ENCODE measurements at regions not wholly inside any gene's neighbourhood (a gene's known extent, or its start where the extent isn't known, plus 50 kb on each side); places are given as distances from the start of the nearest gene placed in this dataset.

DNA sequence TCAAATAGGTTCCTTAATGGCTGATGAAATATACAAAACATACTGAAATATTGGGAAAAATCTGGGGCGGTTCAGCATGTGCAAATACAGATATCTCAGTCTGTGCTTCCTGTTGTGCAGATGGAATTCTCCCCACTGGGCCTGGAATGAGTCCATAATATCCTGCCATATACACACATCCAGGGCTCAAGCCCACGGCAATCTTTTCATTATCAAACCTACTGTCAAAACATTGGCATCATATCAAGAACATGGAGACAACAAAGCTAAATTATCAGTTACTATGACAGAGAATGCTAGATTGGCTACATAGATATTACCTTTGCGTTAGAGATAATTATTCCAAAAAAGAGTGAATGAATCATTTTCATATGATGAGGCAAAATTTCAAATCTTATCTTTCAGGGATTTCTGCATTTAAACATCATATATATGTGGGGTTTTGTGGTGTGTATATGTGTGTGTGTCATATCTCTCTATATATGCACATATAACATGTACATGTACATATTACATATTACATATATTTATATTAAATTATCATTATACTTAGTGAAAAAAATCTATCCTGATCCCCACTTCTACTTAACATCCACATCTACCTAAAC is 713.3 kb downstream of the GBE1 start:
- 14 to 18% methylated on average over 3 of the region's 3 CpGs for WGBS, 2 experiments (ENCODE audit: low coverage in 1 of 2, low lambda C conversion rate in 2 of 2, missing lambda C conversion rate in 2 of 2)
- Histone ChIP-seq H3K4me2 (ENCODE audit: unreplicated experiment) (no peak overlapping the region), H3K79me2 (ENCODE audit: insufficient read depth) (no peaks in the 10 kb centered on the region), H3K4me1 (ENCODE audit: insufficient read depth) (no peaks in the 10 kb centered on the region), H3F3A (ENCODE audit: insufficient read depth) (no peaks in the 10 kb centered on the region), H3K36me3 (ENCODE audit: low read depth) (no peaks in the 10 kb centered on the region), H3K27me3 (replicated peaks; ENCODE audit: insufficient read depth) (no peaks in the 10 kb centered on the region), H2AFZ (no peak overlapping the region), H4K20me1 (ENCODE audit: insufficient read depth) (no peaks in the 10 kb centered on the region), H3K9me3 (ENCODE audit: low read depth) (no peaks in the 10 kb centered on the region), H3K27ac (no peak overlapping the region), H3K4me3 (no peak overlapping the region), H3K9ac (no peak overlapping the region), H3K9me2 (ENCODE audit: insufficient read depth) (no peaks in the 10 kb centered on the region)
- no peak for DNase-seq
- TF ChIP-seq EZH2 (IDR thresholded peaks at IDR 0.05; ENCODE audit: insufficient read depth, poor library complexity, severe bottlenecking): no peak
- no peak for TF ChIP-seq EZH2phosphoT487 (IDR thresholded peaks at IDR 0.05; ENCODE audit: insufficient read depth, low read depth)
- in situ Hi-C loops (cut with MboI): no loop called here

- Histone ChIP-seq H3K4me2 (ENCODE audit: unreplicated experiment) (no peak overlapping the region), H3K79me2 (ENCODE audit: insufficient read depth) (no peaks in the 10 kb centered on the region), H3K4me3 (no peak overlapping the region), H2AFZ (no peak overlapping the region), H3K27ac (no peak overlapping the region), H3K9me3 (ENCODE audit: low read depth) (no peaks in the 10 kb centered on the region), H3K4me1 (ENCODE audit: insufficient read depth) (no peaks in the 10 kb centered on the region), H3K9me2 (ENCODE audit: insufficient read depth) (no peaks in the 10 kb centered on the region), H4K20me1 (ENCODE audit: insufficient read depth) (no peaks in the 10 kb centered on the region), H3K27me3 (replicated peaks; ENCODE audit: insufficient read depth) (no peaks in the 10 kb centered on the region), H3F3A (ENCODE audit: insufficient read depth) (no peaks in the 10 kb centered on the region), H3K36me3 (ENCODE audit: low read depth) (no peaks in the 10 kb centered on the region), H3K9ac (no peak overlapping the region)
- WGBS, 2 experiments (ENCODE audit: low coverage in 1 of 2, low lambda C conversion rate in 2 of 2, missing lambda C conversion rate in 2 of 2): 14 to 21% methylated on average over 1 of the region's 1 CpG
- in situ Hi-C loops (cut with MboI): no loop called here
- TF ChIP-seq EZH2 (IDR thresholded peaks at IDR 0.05; ENCODE audit: insufficient read depth, poor library complexity, severe bottlenecking) (no peak), EZH2phosphoT487 (IDR thresholded peaks at IDR 0.05; ENCODE audit: insufficient read depth, low read depth) (no peak)
- DNase-seq: no peak
These were observed 715.5 kb downstream of the GBE1 start for GRCh38 chr3:81045976-81046375.

- TF ChIP-seq EZH2 (IDR thresholded peaks at IDR 0.05; ENCODE audit: insufficient read depth, poor library complexity, severe bottlenecking) (no peak), EZH2phosphoT487 (IDR thresholded peaks at IDR 0.05; ENCODE audit: insufficient read depth, low read depth) (no peak)
These were observed 716.2 kb downstream of the GBE1 start for GRCh38 chr3:81045246-81045645.

GRCh38 chr3:81043660-81044199 is 717.7 kb downstream of the GBE1 start:
- Histone ChIP-seq H3K36me3 (ENCODE audit: low read depth) (no peaks in the 10 kb centered on the region), H3K4me2 (ENCODE audit: unreplicated experiment) (no peak overlapping the region), H3K79me2 (ENCODE audit: insufficient read depth) (no peaks in the 10 kb centered on the region), H3K27me3 (replicated peaks; ENCODE audit: insufficient read depth) (no peaks in the 10 kb centered on the region), H2AFZ (no peak overlapping the region), H4K20me1 (ENCODE audit: insufficient read depth) (no peaks in the 10 kb centered on the region), H3K9ac (no peak overlapping the region), H3K9me2 (ENCODE audit: insufficient read depth) (no peaks in the 10 kb centered on the region), H3F3A (ENCODE audit: insufficient read depth) (no peaks in the 10 kb centered on the region), H3K4me1 (ENCODE audit: insufficient read depth) (no peaks in the 10 kb centered on the region), H3K9me3 (ENCODE audit: low read depth) (no peaks in the 10 kb centered on the region), H3K27ac (no peak overlapping the region), H3K4me3 (no peak overlapping the region)
- in situ Hi-C loops (cut with MboI): no loop called here
- TF ChIP-seq EZH2phosphoT487 (IDR thresholded peaks at IDR 0.05; ENCODE audit: insufficient read depth, low read depth) (no peak), EZH2 (IDR thresholded peaks at IDR 0.05; ENCODE audit: insufficient read depth, poor library complexity, severe bottlenecking) (no peak)
- WGBS, 2 experiments (ENCODE audit: low coverage in 1 of 2, low lambda C conversion rate in 2 of 2, missing lambda C conversion rate in 2 of 2): 16 to 18% methylated on average over 3 of the region's 3 CpGs
- DNase-seq: no peak

More at GRCh38 chr3:81045246-81045645, 716.2 kb downstream of the GBE1 start:
- H3K4me3 ChIP-seq: no peak overlapping the region
- H3K4me1 ChIP-seq (ENCODE audit: insufficient read depth): no peaks in the 10 kb centered on the region
- no peak for DNase-seq
- no peaks in the 10 kb centered on the region for H3K79me2 ChIP-seq (ENCODE audit: insufficient read depth)
- H3K27me3 ChIP-seq (replicated peaks; ENCODE audit: insufficient read depth): no peaks in the 10 kb centered on the region
- no peaks in the 10 kb centered on the region for H4K20me1 ChIP-seq (ENCODE audit: insufficient read depth)
- no peaks in the 10 kb centered on the region for H3K9me3 ChIP-seq (ENCODE audit: low read depth)
- no peaks in the 10 kb centered on the region for H3K9me2 ChIP-seq (ENCODE audit: insufficient read depth)
- H2AFZ ChIP-seq: no peak overlapping the region
- H3K4me2 ChIP-seq (ENCODE audit: unreplicated experiment): no peak overlapping the region
- H3F3A ChIP-seq (ENCODE audit: insufficient read depth): no peaks in the 10 kb centered on the region
- in situ Hi-C loops (cut with MboI): no loop called here
- H3K9ac ChIP-seq: no peak overlapping the region
- WGBS, 2 experiments (ENCODE audit: low coverage in 1 of 2, low lambda C conversion rate in 2 of 2, missing lambda C conversion rate in 2 of 2): 68 to 76% methylated on average over 2 of the region's 2 CpGs
- no peak overlapping the region for H3K27ac ChIP-seq
- no peaks in the 10 kb centered on the region for H3K36me3 ChIP-seq (ENCODE audit: low read depth)
